ENCODE measurements at regions not wholly inside any gene's neighbourhood (a gene's known extent, or its start where the extent isn't known, plus 50 kb on each side); places are given as distances from the start of the nearest gene placed in this dataset.

- no peak for DNase-seq
- no peak for TF ChIP-seq POLR2A (IDR thresholded peaks at IDR 0.05)
Observed at GRCh38 chr20:62575976-62576722, 66.2 kb upstream of the SLCO4A1 start.

GRCh38 chr20:62576815-62577489 is 65.4 kb upstream of the SLCO4A1 start:
- 49 to 66% methylated on average over 9 of the region's 15 CpGs for WGBS, 2 donors
- no peak overlapping the region for H3K27ac ChIP-seq
- no peaks in the 10 kb centered on the region for H3K9me3 ChIP-seq
- TF ChIP-seq POLR2A (IDR thresholded peaks at IDR 0.05) = no peak
- TF ChIP-seq, protein P1, sequence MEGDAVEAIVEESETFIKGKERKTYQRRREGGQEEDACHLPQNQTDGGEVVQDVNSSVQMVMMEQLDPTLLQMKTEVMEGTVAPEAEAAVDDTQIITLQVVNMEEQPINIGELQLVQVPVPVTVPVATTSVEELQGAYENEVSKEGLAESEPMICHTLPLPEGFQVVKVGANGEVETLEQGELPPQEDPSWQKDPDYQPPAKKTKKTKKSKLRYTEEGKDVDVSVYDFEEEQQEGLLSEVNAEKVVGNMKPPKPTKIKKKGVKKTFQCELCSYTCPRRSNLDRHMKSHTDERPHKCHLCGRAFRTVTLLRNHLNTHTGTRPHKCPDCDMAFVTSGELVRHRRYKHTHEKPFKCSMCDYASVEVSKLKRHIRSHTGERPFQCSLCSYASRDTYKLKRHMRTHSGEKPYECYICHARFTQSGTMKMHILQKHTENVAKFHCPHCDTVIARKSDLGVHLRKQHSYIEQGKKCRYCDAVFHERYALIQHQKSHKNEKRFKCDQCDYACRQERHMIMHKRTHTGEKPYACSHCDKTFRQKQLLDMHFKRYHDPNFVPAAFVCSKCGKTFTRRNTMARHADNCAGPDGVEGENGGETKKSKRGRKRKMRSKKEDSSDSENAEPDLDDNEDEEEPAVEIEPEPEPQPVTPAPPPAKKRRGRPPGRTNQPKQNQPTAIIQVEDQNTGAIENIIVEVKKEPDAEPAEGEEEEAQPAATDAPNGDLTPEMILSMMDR (IDR thresholded peaks at IDR 0.05) = no peak
- peaks cover 0 to 96% (median 20%) of the 10 kb centered on the region in 4 donors for H3K27me3 ChIP-seq
- H3K36me3 ChIP-seq = no peaks in the 10 kb centered on the region
- DNase-seq = no peak
- intact Hi-C loops (cut with DNase I) = no loop called here
- no peak overlapping the region for H3K4me3 ChIP-seq
- H3K4me1 ChIP-seq = peaks cover 0 to 6% (median 0%) of the 10 kb centered on the region in 3 donors

More at GRCh38 chr20:62575976-62576722, 66.2 kb upstream of the SLCO4A1 start:
- intact Hi-C loops (cut with DNase I) = no loop called here
- no peaks in the 10 kb centered on the region for H3K36me3 ChIP-seq
- peaks cover 0 to 88% (median 18%) of the 10 kb centered on the region in 4 donors for H3K27me3 ChIP-seq
- no peak overlapping the region for H3K4me3 ChIP-seq
- H3K4me1 ChIP-seq = no peaks in the 10 kb centered on the region
- 72 to 100% methylated on average over 2 to 8 of the region's 23 CpGs for WGBS, 2 donors
- no peaks in the 10 kb centered on the region for H3K9me3 ChIP-seq
- H3K27ac ChIP-seq = no peak overlapping the region

DNA sequence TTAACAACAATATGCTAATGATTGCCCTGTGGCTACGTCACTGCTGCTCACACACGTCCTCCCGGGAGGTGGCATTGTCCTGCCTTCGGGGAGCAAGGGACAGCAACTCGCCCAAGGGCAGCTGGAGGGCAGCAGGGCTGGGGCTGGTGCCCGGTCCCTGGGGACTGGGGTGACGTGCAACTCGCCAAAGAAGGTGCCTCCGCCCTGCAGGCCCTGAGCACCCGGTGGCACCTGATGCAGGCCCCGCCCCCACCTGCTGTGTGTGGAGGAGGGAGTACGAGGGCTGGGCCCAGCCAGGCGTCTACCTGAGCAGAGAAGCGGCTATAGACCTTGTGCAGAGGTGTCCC is 64.8 kb upstream of the SLCO4A1 start:
- H3K9me3 ChIP-seq = no peaks in the 10 kb centered on the region
- no peak for DNase-seq
- WGBS, 2 donors = 0 to 60% methylated on average over 1 to 4 of the region's 14 CpGs
- intact Hi-C loops (cut with DNase I) = no loop called here
- no peaks in the 10 kb centered on the region for H3K36me3 ChIP-seq
- TF ChIP-seq, protein P1 (IDR thresholded peaks at IDR 0.05) = no peak
- TF ChIP-seq POLR2A (IDR thresholded peaks at IDR 0.05) = no peak
- H3K4me3 ChIP-seq = no peak overlapping the region
- no peak overlapping the region for H3K27ac ChIP-seq
- H3K4me1 ChIP-seq = peaks cover 0 to 11% (median 0%) of the 10 kb centered on the region in 3 donors
- peaks cover 0 to 98% (median 20%) of the 10 kb centered on the region in 4 donors for H3K27me3 ChIP-seq

DNA sequence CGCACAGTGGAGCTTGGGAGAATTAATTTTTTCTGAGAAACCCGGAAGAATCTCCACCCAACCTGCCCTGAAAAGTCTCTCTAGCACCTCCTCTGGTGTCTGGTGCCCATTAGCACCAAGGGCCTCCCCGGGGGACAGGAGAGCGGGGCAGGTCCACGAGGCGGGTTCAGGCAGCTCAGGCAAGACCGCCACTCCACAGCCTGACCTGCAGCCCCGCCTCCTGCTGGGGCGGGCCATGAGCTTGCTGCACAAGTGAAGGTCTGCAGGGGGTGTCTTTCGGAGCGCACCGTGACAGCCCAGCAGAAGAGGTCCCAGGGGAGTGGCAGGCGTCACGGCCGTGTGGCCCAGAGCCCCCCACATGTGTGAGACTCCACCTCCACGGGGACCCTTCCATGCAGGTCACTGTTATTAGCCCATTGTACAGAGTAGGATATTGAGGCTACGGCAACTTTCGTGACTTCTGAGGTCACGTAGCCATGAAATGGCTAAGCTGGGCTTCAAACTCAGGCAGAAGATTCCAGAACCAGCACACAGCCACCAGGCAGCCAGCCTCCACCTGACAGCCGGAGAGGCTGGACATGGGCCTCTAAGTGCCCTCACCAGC is 63.9 kb upstream of the SLCO4A1 start:
- intact Hi-C loops (cut with DNase I) = no loop called here
- Histone ChIP-seq H3K36me3 (no peaks in the 10 kb centered on the region), H3K27me3 (peaks cover 0 to 98% (median 19%) of the 10 kb centered on the region in 4 donors), H3K4me1 (peaks cover 0 to 16% (median 0%) of the 10 kb centered on the region in 3 donors), H3K9me3 (no peaks in the 10 kb centered on the region), H3K4me3 (no peak overlapping the region), H3K27ac (no peak overlapping the region)
- WGBS, 2 donors = 63% methylated on average over 4 to 5 of the region's 20 CpGs
- TF ChIP-seq, protein P1 (IDR thresholded peaks at IDR 0.05) = no peak
- TF ChIP-seq POLR2A (IDR thresholded peaks at IDR 0.05) = no peak
- no peak for DNase-seq

GRCh38 chr20:62580052-62580451 is 62.3 kb upstream of the SLCO4A1 start:
- no peaks in the 10 kb centered on the region for H3K36me3 ChIP-seq
- no peak overlapping the region for H3K27ac ChIP-seq
- no peak overlapping the region for H3K4me3 ChIP-seq
- peaks cover 0 to 98% (median 19%) of the 10 kb centered on the region in 4 donors for H3K27me3 ChIP-seq
- H3K9me3 ChIP-seq = no peaks in the 10 kb centered on the region
- 17% methylated on average over 4 of the region's 10 CpGs; no CpG with 5 or more reads in 1 of the 2 donors for WGBS, 2 donors
- intact Hi-C loops (cut with DNase I) = no loop called here
- peaks cover 0 to 16% (median 0%) of the 10 kb centered on the region in 3 donors for H3K4me1 ChIP-seq
- no peak for TF ChIP-seq POLR2A (IDR thresholded peaks at IDR 0.05)
- TF ChIP-seq, protein P1 (IDR thresholded peaks at IDR 0.05) = no peak
- DNase-seq = no peak

Data from esophagus squamous epithelium (tissue), 5 donors.